ENCODE measurements at regions not wholly inside any gene's neighbourhood (a gene's known extent, or its start where the extent isn't known, plus 50 kb on each side); places are given as distances from the start of the nearest gene placed in this dataset.

DNA sequence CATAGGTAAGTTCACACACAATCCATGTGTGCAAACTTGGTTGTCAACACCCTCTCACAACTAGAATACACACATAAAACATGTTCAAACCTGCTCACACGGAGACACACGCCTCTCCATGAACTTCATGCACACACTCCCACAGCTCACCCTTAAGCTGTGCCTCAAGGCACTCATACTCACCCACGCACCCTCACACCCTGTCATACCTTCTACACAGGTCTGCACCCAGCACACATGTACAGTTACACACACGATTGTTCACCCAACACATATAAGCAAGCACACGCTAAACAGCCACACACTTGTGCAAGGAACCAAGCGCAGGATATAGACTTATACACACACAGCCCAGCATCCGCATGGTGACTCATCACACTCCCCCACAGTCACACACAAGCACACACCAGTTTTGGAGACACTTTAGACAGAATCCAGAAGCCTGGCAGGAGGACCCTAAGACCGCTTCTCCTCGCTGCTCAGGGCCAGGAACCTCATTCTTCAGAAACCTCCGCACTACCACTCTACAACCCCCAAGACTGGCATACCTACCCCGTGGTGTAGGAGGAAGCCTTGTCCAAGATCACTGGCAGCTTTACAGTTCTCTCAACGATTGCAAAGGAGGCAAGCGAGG, 58.7 kb upstream of the ZC3H12A start:
- TF ChIP-seq, protein P1, sequence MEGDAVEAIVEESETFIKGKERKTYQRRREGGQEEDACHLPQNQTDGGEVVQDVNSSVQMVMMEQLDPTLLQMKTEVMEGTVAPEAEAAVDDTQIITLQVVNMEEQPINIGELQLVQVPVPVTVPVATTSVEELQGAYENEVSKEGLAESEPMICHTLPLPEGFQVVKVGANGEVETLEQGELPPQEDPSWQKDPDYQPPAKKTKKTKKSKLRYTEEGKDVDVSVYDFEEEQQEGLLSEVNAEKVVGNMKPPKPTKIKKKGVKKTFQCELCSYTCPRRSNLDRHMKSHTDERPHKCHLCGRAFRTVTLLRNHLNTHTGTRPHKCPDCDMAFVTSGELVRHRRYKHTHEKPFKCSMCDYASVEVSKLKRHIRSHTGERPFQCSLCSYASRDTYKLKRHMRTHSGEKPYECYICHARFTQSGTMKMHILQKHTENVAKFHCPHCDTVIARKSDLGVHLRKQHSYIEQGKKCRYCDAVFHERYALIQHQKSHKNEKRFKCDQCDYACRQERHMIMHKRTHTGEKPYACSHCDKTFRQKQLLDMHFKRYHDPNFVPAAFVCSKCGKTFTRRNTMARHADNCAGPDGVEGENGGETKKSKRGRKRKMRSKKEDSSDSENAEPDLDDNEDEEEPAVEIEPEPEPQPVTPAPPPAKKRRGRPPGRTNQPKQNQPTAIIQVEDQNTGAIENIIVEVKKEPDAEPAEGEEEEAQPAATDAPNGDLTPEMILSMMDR (conservative IDR thresholded peaks at IDR 0.05; ENCODE audit: low read depth in 2 of 2) = no peak
- TF ChIP-seq EZH2 (IDR thresholded peaks at IDR 0.05; ENCODE audit: low read depth, unreplicated experiment) = no peak
- TF ChIP-seq EZH2phosphoT487 (IDR thresholded peaks at IDR 0.05; ENCODE audit: unreplicated experiment) = no peak
